GM20431 (cell line): ENCODE measurements at regions not wholly inside any gene's neighbourhood (a gene's known extent, or its start where the extent isn't known, plus 50 kb on each side); places are given as distances from the start of the nearest gene placed in this dataset.
"Not testable (repeated sequence)": the region's sequence is repeated elsewhere in the genome, so short reads cannot be mapped to it uniquely, and the experiment has no call there.

Source experiments
- in situ Hi-C: fragments of 300-500 bp; cut with MseI, MboI; formaldehyde crosslinking; loops from one replicate; pipeline ENCODE4 v1.15.0; 2020; ENCODE audit warnings: low sequenced_read_pairs; ENCODE audit not compliant: unreplicated experiment

- in situ Hi-C loops: no loop called here
Measured at GRCh38 chr7:9621927-9622326, 1188.5 kb downstream of the NXPH1 start.

DNA sequence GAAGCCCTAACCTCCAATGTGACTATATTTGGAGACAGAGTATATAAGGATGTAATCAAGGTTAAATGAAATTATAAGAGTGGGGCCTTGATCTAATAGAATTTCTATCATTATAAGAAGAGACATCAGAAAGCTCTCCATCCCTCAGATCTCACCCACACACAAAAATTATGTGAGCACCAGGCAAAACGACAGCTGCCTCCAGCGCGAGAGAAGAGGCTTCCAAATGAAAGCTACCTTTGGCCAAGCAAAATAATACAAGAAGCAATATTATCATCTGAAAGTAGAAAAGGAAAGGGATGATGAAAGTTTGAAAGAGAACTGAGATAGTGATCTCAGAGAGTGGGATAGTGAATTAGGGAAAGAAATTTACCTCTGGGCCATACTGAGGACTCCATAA, 1192.5 kb downstream of the NXPH1 start:
- in situ Hi-C loops: no loop called here

DNA sequence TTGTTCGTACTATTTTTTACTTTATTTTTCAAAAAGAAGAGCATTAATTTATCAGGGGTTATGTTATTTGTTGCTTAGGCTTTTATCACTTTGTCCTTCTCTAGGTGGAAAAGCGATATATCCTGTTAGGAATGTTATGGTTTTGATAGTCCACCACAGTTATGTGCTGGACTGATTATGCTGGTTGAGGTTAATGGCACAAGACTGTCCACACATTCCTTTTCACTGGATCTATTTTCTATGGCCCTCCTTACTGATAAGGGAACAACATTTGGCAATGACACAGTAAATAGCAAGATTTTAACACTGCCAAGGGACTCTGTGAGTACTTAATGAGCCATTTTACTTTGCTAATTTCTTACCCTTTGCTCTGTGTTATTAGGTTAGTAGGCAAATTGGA, 1212.3 kb downstream of the NXPH1 start:
- in situ Hi-C loops: no loop called here

DNA sequence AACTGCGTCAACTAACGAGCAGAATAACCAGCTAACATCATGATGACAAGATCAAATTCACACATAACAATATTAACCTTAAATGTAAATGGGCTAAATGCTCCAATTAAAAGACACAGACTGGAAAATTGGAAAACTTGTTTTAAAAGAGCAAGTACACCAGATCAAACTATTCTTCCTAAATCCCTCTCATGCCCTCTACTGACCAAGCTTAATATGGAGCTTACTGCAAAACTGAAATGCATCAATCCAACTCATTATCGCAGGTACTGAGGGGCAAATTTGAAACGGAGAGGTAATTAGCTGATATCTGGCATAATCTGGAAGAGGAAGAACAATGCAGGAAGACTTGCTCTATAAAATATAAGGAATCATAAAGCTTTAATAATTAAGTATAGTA, 1223.8 kb downstream of the NXPH1 start:
- in situ Hi-C loops: no loop called here

DNA sequence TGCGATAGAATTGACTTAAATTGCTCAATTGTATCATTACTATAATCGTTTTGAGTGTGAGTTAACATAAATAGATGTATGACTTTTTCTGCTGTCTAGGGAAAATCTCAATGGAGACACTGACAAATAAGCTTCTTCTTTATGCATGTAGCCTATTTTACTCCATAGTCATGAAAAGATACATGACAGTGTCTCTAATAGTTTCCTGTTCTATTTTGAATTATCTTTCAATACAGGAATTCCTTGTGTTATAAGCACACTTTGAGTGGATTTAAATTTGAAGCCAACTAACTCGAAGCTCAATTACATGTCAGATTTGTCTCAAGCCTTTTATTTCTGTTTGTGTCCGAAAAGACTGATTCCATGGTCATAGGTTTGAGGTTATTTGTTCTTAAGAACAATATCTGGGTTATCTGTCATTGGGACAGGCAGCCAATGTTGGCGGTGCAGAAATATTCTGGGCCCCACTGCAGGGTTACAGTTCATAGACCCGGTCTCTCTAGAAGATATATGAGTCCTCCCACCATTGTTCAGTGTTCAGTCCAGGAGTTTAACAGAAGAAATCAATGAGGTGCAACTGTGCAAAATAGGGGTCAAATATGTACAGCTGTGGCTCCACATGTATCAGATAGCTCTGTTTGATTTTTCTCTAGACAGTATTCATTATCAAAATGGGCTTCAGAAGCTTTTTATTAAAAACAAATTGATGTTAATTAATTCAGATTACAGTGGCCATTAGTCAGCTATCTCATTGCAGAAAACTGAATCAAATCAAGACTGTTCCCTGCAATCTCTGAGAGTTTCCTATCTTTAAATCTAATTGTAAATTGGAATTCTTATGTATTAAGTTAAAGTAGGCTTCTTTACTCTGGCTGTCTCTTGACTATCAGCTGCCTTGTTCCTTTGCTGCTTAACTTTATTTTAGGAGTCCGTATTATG, 1238.8 kb downstream of the NXPH1 start:
- in situ Hi-C loops: no loop called here

DNA sequence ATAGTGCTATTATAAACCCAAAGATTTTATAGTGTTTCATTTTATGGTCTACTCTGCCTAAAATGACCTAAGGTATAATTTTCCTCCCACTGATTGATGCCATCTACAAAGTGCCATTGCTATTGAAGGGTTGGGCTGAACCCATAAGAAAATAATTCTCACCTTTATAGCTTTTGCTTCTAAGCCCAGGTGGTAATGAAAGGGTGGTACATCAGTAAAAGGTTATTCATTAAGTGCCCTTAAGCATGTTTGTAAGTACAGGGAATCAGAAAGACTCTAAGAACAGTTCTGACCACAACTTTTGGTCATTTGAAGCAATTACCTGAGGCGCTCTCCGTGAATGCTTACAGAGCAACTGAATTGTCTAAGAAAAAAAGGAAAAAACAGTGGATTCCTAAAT, 1247.3 kb downstream of the NXPH1 start:
- in situ Hi-C loops: no loop called here

GRCh38 chr7:9681284-9681683, 1247.9 kb downstream of the NXPH1 start:
- in situ Hi-C loops: no loop called here

GRCh38 chr7:9691286-9691685, 1257.9 kb downstream of the NXPH1 start:
- in situ Hi-C loops: no loop called here

- in situ Hi-C loops: no loop called here
Measured at GRCh38 chr7:9698375-9698774, 1265.0 kb downstream of the NXPH1 start.

DNA sequence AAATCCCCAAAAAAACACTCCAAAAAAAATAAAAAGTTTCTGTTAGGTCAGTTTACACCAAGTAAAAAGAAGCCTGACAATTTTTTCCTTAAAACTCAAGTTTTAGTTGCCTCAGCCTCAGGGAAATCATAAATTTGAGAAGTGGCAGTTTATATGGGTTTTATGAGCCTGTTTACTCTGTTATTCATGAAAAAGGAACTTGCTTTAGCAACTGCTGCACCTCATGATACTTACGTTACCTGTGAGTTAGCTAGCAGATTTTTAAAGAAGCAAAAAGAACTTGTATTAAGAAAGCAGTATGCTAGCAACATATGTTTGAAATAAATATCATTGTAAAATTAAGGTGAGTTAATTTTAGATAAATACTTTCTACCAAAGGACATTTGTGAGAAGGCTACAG, 1264.5 kb upstream of the PHF14 start:
- in situ Hi-C loops: no loop called here

- in situ Hi-C loops: no loop called here
Measured at GRCh38 chr7:9711259-9711918, 1262.3 kb upstream of the PHF14 start.

DNA sequence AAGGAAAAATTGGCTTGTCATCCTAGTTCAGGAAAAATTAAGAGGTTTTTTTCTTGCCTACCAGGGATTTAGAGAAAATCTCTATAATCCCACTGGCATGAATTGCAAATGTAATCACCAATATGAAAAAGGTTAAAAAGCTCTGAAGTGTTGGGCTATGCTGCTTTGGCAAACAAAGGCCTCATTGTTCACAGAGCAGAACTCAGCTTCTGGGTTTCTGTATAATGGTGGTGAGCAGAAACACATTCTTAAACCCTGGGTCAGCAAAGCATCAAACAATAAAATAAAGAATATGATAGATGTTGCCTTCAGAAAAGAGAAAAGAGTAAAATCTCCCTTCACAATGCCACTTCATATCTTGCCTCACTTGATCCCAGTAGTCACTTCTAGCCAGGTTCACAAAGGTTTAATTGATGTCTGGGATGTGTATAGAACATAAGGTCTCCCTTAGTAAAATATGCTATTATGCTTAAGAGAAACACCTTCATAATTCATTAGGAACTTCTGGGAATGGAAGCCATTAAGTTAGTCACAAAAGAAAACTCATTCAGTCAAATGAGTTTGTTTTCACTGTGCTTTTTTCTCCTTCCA, 1255.5 kb upstream of the PHF14 start:
- in situ Hi-C loops: no loop called here

- in situ Hi-C loops: no loop called here
Measured at GRCh38 chr7:9719303-9719702, 1254.4 kb upstream of the PHF14 start.

DNA sequence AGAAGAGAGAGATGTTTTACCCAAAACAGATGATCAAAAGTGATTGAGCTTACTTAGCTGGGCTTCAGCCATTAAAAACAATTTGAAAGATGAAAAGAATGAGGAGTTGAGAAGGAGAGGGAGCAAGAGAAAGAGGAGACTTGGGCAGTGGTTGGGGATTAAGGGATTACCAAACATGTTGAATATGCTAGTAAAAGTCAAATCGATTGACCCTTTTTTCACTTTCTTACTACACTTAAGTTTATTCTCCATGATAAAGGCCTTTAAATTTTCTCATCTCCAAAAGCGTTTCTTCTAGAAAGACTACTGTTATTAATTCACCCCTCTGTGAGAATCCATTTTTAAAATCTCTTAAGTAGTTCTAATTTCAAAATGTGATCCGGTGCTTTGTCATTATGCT, 1254.0 kb upstream of the PHF14 start:
- in situ Hi-C loops: no loop called here

- in situ Hi-C loops: not testable (repeated sequence)
Measured at GRCh38 chr7:9725940-9726663, 1247.6 kb upstream of the PHF14 start.

DNA sequence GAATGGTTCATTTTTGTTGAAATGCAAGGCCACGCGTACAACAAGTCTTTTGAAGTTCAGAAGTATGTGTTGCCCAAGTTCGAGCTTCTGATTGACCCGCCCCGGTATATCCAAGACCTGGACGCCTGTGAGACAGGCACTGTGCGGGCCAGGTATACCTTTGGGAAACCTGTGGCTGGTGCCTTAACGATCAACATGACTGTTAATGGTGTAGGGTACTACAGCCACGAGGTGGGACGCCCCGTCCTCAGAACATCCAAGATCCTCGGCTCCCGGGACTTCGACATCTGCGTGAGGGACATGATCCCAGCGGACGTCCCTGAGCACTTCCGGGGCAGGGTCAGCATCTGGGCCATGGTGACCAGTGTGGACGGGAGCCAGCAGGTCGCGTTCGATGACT, 1246.9 kb upstream of the PHF14 start:
- in situ Hi-C loops: not testable (repeated sequence)

GRCh38 chr7:9727467-9727869, 1246.2 kb upstream of the PHF14 start:
- in situ Hi-C loops: not testable (repeated sequence)

GRCh38 chr7:9728014-9728657, 1245.5 kb upstream of the PHF14 start:
- in situ Hi-C loops: not testable (repeated sequence)

GRCh38 chr7:9752033-9752432, 1221.6 kb upstream of the PHF14 start:
- in situ Hi-C loops: no loop called here

- in situ Hi-C loops: no loop called here
Measured at GRCh38 chr7:9761224-9761623, 1212.4 kb upstream of the PHF14 start.
